ENCODE measurements at regions not wholly inside any gene's neighbourhood (a gene's known extent, or its start where the extent isn't known, plus 50 kb on each side); places are given as distances from the start of the nearest gene placed in this dataset.
"Not testable (repeated sequence)": the region's sequence is repeated elsewhere in the genome, so short reads cannot be mapped to it uniquely, and the experiment has no call there.

DNA sequence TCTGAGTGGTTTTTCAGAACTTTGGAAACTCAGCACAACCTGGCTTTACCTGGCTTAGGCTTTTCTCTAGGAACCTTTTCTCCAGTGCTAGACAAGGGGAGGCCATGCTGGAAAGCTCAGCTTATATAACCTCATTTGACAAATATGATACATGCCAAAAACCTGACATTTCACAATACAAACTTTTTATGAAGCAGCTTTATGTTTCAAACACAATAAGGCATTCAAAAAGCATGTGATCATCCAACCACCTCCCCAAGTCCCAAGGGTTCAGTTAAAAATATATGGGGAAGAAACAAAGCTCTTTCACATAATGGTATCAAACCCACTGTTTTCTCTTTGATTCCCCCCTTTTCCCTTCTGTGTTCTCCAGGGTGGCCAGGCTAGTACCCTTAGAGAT, 63.7 kb downstream of the ZC3H11B start:
- H3K9me1 ChIP-seq (ENCODE audit: control insufficient read depth, extremely low read depth, insufficient read depth, low read length): no peaks in the 10 kb centered on the region
- no peak overlapping the region for H2AFZ ChIP-seq (ENCODE audit: control insufficient read depth, low read length)
- no peak for DNase-seq (ENCODE audit: low read depth, low spot score)
- TF ChIP-seq, protein P1, sequence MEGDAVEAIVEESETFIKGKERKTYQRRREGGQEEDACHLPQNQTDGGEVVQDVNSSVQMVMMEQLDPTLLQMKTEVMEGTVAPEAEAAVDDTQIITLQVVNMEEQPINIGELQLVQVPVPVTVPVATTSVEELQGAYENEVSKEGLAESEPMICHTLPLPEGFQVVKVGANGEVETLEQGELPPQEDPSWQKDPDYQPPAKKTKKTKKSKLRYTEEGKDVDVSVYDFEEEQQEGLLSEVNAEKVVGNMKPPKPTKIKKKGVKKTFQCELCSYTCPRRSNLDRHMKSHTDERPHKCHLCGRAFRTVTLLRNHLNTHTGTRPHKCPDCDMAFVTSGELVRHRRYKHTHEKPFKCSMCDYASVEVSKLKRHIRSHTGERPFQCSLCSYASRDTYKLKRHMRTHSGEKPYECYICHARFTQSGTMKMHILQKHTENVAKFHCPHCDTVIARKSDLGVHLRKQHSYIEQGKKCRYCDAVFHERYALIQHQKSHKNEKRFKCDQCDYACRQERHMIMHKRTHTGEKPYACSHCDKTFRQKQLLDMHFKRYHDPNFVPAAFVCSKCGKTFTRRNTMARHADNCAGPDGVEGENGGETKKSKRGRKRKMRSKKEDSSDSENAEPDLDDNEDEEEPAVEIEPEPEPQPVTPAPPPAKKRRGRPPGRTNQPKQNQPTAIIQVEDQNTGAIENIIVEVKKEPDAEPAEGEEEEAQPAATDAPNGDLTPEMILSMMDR (optimal IDR thresholded peaks at IDR 0.05 in 1 of 3, IDR thresholded peaks at IDR 0.05 in 1 of 3, conservative IDR thresholded peaks at IDR 0.05 in 1 of 3; ENCODE audit: extremely low read depth in 1 of 3, insufficient read depth in 2 of 3, low read length in 3 of 3): no peak
- TF ChIP-seq EZH2 (IDR thresholded peaks at IDR 0.05; ENCODE audit: low read length): no peak
- no peaks in the 10 kb centered on the region for H3K79me2 ChIP-seq (ENCODE audit: control insufficient read depth, insufficient read depth, low read length)
- no peaks in the 10 kb centered on the region for H3K36me3 ChIP-seq (ENCODE audit: control insufficient read depth in 2 of 2, extremely low read depth in 1 of 2, insufficient read depth in 2 of 2, low read length in 2 of 2)
- H3K27ac ChIP-seq (ENCODE audit: control insufficient read depth, insufficient read depth, low read length): no peak overlapping the region
- no peak overlapping the region for H3K4me3 ChIP-seq (ENCODE audit: control insufficient read depth in 2 of 3, extremely low read depth in 1 of 3, insufficient read depth in 2 of 3, low read depth in 1 of 3, low read length in 3 of 3)
- FAIRE-seq: no peak
- H3K9ac ChIP-seq (ENCODE audit: control insufficient read depth, extremely low read depth, insufficient read depth, low read length): no peak overlapping the region
- no peaks in the 10 kb centered on the region for H3K4me1 ChIP-seq (ENCODE audit: control insufficient read depth, extremely low read depth, insufficient read depth, low read length)
- no peaks in the 10 kb centered on the region for H4K20me1 ChIP-seq (ENCODE audit: control insufficient read depth, extremely low read depth, insufficient read depth, low read length)
- H3K4me2 ChIP-seq (ENCODE audit: control insufficient read depth, extremely low read depth, insufficient read depth, low read depth, low read length): no peak overlapping the region
- no peaks in the 10 kb centered on the region for H3K27me3 ChIP-seq (ENCODE audit: control insufficient read depth, extremely low read depth, insufficient read depth, low read length)
- H3K9me3 ChIP-seq (ENCODE audit: control insufficient read depth, low read depth, low read length): no peaks in the 10 kb centered on the region
- dilution Hi-C loops (cut with MboI; ENCODE audit: extremely low pct_ligation_motif_present, low sequenced_read_pairs): no loop called here

DNA sequence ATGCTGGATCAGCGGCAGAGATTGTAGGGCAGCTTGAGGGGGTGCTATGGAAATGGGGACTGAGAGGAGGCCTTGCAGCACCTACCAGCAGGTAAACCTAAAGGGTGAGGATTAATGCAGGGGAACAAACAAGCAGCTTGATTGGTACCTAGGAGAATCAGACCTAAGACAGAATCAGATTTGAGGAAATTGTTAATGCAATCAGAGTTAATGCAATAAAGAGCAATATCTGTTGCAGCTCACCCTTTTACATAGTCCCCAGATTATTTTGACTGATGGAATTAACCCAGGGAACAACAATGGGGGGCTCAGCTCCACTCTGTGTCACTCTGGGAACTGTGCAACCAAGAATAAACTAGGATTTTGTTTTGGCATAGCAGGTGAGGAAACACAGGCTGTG, 64.5 kb downstream of the ZC3H11B start:
- no peak overlapping the region for H2AFZ ChIP-seq (ENCODE audit: control insufficient read depth, low read length)
- no peaks in the 10 kb centered on the region for H4K20me1 ChIP-seq (ENCODE audit: control insufficient read depth, extremely low read depth, insufficient read depth, low read length)
- H3K4me1 ChIP-seq (ENCODE audit: control insufficient read depth, extremely low read depth, insufficient read depth, low read length): no peaks in the 10 kb centered on the region
- no peak overlapping the region for H3K9ac ChIP-seq (ENCODE audit: control insufficient read depth, extremely low read depth, insufficient read depth, low read length)
- H3K4me3 ChIP-seq (ENCODE audit: control insufficient read depth in 2 of 3, extremely low read depth in 1 of 3, insufficient read depth in 2 of 3, low read depth in 1 of 3, low read length in 3 of 3): no peak overlapping the region
- H3K27ac ChIP-seq (ENCODE audit: control insufficient read depth, insufficient read depth, low read length): no peak overlapping the region
- dilution Hi-C loops (cut with MboI; ENCODE audit: extremely low pct_ligation_motif_present, low sequenced_read_pairs): no loop called here
- no peak for TF ChIP-seq EZH2 (IDR thresholded peaks at IDR 0.05; ENCODE audit: low read length)
- TF ChIP-seq, protein P1 (optimal IDR thresholded peaks at IDR 0.05 in 1 of 3, IDR thresholded peaks at IDR 0.05 in 1 of 3, conservative IDR thresholded peaks at IDR 0.05 in 1 of 3; ENCODE audit: extremely low read depth in 1 of 3, insufficient read depth in 2 of 3, low read length in 3 of 3): no peak
- no peaks in the 10 kb centered on the region for H3K9me3 ChIP-seq (ENCODE audit: control insufficient read depth, low read depth, low read length)
- H3K79me2 ChIP-seq (ENCODE audit: control insufficient read depth, insufficient read depth, low read length): no peaks in the 10 kb centered on the region
- no peak for FAIRE-seq
- no peaks in the 10 kb centered on the region for H3K36me3 ChIP-seq (ENCODE audit: control insufficient read depth in 2 of 2, extremely low read depth in 1 of 2, insufficient read depth in 2 of 2, low read length in 2 of 2)
- H3K9me1 ChIP-seq (ENCODE audit: control insufficient read depth, extremely low read depth, insufficient read depth, low read length): no peaks in the 10 kb centered on the region
- H3K27me3 ChIP-seq (ENCODE audit: control insufficient read depth, extremely low read depth, insufficient read depth, low read length): no peaks in the 10 kb centered on the region
- DNase-seq (ENCODE audit: low read depth, low spot score): no peak
- H3K4me2 ChIP-seq (ENCODE audit: control insufficient read depth, extremely low read depth, insufficient read depth, low read depth, low read length): no peak overlapping the region

DNA sequence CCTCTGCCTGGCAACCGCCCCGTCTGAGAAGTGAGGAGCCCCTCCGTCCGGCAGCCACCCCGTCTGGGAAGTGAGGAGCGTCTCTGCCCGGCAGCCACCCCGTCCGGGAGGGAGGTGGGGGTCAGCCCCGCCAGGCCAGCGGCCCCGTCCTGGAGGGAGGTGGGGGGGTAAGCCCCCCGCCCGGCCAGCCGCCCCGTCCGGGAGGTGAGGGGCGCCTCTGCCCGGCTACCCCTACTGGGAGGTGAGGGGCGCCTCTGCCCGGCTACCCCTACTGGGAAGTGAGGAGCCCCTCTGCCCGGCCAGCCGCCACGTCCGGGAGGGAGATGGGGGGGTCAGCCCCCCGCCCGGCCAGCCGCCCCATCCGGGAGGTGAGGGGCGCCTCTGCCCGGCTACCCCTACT, 67.1 kb downstream of the ZC3H11B start:
- dilution Hi-C loops (cut with MboI; ENCODE audit: extremely low pct_ligation_motif_present, low sequenced_read_pairs); H3K4me2 ChIP-seq (ENCODE audit: control insufficient read depth, extremely low read depth, insufficient read depth, low read depth, low read length); FAIRE-seq: not testable (repeated sequence)

More for the DNA sequence above, 67.1 kb downstream of the ZC3H11B start:
- H3K27me3 ChIP-seq (ENCODE audit: control insufficient read depth, extremely low read depth, insufficient read depth, low read length); H3K9me1 ChIP-seq (ENCODE audit: control insufficient read depth, extremely low read depth, insufficient read depth, low read length); H3K36me3 ChIP-seq (ENCODE audit: control insufficient read depth in 2 of 2, extremely low read depth in 1 of 2, insufficient read depth in 2 of 2, low read length in 2 of 2); H3K9ac ChIP-seq (ENCODE audit: control insufficient read depth, extremely low read depth, insufficient read depth, low read length); H3K27ac ChIP-seq (ENCODE audit: control insufficient read depth, insufficient read depth, low read length); H2AFZ ChIP-seq (ENCODE audit: control insufficient read depth, low read length); H3K79me2 ChIP-seq (ENCODE audit: control insufficient read depth, insufficient read depth, low read length); H3K9me3 ChIP-seq (ENCODE audit: control insufficient read depth, low read depth, low read length); H4K20me1 ChIP-seq (ENCODE audit: control insufficient read depth, extremely low read depth, insufficient read depth, low read length); H3K4me1 ChIP-seq (ENCODE audit: control insufficient read depth, extremely low read depth, insufficient read depth, low read length); H3K4me3 ChIP-seq (ENCODE audit: control insufficient read depth in 2 of 3, extremely low read depth in 1 of 3, insufficient read depth in 2 of 3, low read depth in 1 of 3, low read length in 3 of 3); DNase-seq (ENCODE audit: low read depth, low spot score): not testable (repeated sequence)
